Activated CD8-positive, alpha-beta memory T cell treated with anti-CD3 and anti-CD28 coated beads for 1 hour (primary cell): ENCODE measurements at regions not wholly inside any gene's neighbourhood (a gene's known extent, or its start where the extent isn't known, plus 50 kb on each side); places are given as distances from the start of the nearest gene placed in this dataset.

Source experiments
- DNase-seq, 2 donors: peaks; one replicate each; pipeline ENCODE4 v3.0.0-alpha.2; 2020; ENCODE audit warnings: low read depth in 1 of 2; ENCODE audit errors: extremely low read depth in 1 of 2

- DNase-seq: no peak
Measured at GRCh38 chr4:152236519-152237056, 299.3 kb downstream of the FBXW7 start.

DNA sequence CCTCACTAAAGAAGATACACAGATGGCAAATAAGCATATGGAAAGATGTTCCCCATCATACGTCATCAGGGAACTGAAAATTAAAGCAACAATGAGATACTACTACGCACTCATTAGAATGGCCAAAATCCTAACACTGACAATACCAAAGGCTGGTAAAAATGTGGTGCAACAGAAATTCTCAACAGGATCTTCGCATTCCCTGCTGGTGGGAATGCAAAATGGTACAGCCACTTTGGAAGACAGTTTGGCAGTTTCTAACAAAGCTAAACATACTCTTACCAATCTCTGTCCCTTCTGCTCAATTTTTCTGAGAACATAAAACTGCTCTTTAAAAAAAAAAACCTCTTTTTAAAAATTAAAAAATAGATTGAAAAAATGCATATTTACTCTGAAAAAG lies 300.2 kb downstream of the FBXW7 start:
- DNase-seq: no peak

GRCh38 chr4:152234571-152234970 lies 301.3 kb downstream of the FBXW7 start:
- no peak for DNase-seq

DNA sequence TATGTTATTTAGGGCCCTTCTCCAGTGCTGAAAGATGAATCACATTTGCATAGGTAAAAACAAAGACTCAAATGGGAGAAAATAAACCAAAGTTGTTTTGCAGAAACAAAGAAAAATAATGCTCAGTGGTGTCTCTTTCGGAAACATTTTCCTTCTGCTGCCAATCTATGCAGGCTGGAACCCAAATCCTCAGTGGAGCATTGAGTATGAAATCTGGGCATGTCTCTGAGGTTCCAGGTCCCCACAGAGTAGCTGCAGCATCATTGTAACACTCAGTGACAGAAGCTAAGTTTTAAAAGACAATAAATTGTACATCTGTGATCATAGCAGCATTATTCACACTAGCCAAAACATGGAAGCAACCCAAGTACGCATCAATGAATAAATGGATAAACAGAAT lies 303.6 kb downstream of the FBXW7 start:
- DNase-seq: no peak

GRCh38 chr4:152229782-152230289 lies 306.1 kb downstream of the FBXW7 start:
- no peak for DNase-seq

DNA sequence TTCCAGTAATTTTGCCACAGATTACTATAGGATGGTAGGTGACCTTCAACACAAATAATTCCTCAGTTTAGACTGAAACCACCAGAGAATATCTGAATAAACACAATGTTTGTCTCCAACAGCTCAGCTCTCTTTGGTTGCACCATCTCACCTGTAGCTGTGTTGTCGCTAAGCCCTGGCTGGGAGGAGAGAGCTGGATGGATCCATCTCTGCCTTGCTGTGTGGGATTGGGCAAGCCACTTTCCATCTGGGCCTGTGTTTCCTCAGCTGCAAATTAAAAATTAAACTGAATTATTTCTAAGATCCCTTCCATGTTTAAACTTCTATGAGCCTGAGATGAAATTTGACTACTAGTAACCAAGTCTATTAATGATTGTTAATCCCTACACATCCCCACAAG lies 310.2 kb downstream of the FBXW7 start:
- DNase-seq: no peak

GRCh38 chr4:152224721-152225420 lies 311.0 kb downstream of the FBXW7 start:
- no peak for DNase-seq

DNA sequence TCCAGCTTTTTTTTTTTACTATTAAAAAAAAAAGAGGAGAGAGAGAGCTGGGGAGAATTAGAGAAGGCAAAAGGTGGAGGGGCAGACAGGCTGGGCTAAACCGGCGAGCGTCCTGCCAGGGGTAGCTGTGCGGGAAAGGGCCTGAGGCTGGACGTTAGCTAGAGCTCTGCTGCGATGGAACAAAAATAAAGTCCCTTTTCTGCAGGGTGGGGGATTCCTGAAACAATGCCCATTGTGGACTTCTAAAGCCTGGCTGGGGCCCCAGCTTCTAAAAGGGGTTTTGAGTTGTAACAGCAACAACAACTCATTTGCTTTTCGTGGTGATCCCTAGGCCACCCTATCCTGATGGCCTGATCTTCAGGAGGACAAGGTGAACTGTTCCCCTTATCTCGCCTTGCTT lies 311.7 kb downstream of the FBXW7 start:
- no peak for DNase-seq

- no peak for DNase-seq
Measured at GRCh38 chr4:152223600-152223999, 312.3 kb downstream of the FBXW7 start.

DNA sequence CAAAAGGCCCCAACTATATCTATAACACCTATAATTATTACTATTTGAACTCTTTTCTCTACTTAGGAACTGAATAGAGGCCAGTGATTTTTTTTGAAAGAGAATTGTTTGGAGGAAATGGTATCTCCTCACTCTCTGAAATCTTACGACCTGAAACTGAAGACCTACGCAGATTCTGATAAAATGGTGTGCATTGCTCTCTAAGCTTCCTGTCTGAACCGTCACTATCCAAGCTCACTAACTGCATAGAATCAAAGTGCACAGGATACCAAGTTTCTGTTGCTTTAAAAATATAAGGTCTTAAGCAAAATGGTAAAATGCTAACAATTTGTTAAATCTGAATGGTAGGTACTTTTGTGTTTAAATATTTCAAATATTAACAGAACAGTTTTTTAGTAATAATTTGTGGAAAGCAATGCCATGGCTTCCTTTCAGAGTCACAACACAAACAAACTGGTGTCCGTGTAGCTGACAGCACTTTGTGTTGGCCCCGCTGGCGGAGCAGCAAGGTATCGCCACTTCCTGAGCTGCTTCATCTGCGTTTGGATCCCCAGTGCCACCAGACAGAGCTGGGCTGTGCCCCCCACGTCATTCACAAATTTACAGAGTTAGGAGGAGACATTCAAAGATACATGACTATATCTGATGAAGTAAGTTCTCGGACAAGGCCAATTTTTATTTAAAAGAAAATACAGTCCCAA lies 313.9 kb downstream of the FBXW7 start:
- no peak for DNase-seq

- no peak for DNase-seq
Measured at GRCh38 chr4:152220201-152220666, 315.7 kb downstream of the FBXW7 start.

DNA sequence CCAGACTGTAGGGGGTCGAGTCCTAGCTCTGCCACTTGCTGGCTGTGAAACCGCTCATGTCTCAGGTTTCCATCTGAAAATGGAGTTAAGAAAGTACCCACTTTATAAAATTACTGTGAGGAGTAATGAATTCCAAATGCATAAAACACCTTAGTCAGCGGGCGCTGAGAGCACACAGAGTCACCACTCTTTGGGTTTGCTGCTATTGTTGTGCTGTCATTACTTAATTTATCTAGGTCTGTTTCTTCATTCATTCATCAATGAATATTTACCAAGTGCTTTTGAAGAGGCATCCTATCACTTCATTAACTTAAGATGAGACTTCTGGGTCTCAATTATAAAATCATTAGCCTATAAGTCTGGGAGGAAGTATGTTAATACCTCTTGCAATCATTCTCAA lies 317.3 kb downstream of the FBXW7 start:
- no peak for DNase-seq

DNA sequence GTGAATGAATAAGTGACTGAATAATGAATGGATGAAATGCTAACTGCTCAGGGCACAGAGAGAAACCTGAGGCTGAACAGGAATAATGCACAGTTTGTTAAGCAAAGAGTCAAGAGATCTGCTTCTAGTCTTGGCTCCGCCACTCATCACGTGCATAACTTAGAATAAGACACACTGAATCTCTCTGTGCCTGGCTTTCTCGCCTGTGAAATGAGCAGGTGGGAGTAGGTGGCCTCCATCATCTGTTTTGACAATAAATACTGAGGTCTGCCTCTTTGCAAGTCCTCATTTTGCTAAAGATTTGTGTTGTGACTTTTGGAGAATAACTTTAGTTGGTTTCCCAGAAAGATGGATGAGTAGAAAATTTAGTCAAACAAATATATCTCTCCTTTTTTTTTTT lies 318.0 kb downstream of the FBXW7 start:
- DNase-seq: no peak

DNA sequence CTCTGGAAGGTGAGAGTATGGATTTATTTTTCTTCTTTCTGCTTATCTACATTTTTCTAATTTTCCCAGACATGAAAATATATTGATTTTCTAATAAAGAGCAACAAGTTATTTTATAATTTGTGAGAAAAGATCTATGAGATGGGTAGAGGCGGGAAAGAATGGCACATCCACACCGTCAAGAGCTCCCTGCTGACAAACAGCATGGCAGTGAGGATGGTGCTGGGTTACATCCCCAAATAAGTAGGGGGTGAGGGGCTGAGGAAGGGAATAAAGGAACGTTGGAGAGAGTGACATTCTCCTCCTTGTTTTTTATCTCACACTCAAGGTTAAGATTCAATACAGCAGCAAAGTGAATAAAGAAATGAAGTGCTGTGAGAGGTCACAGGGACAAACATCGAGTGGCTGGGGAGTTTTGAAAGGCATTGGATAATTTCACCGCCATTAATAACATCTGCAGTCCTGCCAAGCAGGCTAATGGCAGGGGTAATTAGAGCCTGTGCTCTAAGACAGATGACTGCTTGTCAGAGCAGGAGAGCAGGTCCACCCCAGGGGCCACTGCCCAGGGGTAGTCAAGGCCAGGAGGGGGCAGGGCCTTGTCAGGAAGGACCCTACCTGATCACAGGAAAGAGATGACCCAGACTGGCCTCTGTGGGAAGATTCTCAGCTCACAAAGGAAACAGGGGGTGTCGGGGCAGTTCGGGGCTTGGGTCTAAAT lies 323.8 kb downstream of the FBXW7 start:
- DNase-seq: no peak

GRCh38 chr4:152209772-152210493 lies 326.0 kb downstream of the FBXW7 start:
- no peak for DNase-seq

DNA sequence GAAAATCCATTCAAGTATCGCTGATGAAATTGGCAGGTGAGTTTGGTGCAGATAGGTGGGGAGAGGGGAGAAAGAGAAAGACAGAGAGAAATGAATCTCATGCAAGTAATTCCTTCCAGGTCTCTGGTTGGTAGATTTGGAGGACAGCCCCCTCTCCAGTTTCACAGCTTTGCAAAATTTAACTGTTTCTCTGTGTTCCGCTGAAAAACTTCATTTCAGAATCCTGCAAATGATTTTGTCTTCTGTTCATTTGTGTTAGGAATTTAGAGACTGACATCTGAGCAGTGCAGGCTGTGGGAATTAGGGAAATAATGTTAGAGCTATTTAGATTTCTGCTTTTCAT lies 328.5 kb downstream of the FBXW7 start:
- no peak for DNase-seq

DNA sequence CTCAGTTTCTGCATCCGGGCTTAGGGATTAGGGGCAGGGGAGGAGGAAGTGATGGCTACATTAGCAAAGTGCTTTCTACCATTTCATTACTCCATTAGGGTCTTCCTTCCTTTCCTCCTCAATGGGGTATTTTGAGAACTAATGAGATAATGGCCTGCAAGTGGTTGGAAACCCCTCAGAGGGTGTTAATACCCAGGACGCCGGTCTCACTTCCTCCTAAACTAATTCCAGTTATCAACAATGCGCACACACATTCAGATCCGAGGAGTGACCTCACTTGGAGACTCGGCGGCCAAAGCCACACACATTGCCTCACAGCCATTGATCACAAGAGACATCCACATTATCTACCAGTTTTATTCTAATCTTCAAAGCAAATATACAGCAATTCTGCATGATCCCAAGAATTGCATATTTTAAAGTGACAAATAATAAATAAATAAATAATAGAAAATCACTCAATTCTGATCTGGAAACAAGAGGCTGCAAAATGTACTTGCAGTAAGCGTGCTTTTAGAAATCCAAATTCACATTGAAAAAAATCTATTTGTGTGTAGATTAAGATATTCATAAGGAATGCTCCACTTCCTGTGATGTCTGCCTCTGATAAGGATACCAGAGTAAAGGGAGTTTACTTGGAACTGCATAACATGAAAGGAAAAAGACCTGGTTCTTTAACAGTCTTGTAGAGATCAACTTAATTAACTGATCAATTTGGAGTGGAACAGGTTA lies 329.1 kb downstream of the FBXW7 start:
- DNase-seq: no peak

DNA sequence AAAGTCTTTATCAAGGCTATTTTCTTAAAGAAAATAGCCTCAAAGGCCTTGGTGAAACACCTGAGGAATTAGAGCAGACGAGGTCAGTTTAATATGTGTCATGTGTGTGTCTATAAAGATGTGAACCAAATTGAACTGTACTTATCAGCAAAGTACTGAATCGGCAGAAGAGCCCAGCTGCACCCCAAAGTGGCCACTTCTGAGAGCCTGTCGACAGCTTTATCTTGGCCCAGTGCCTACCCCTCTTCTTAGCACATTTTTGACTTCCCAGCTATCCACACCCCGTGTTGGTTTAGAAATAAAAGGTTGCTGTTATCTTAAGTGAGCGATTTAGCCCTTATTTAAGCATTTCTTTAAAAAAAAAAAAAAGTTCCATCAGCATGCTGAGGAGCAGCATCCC lies 329.7 kb downstream of the FBXW7 start:
- DNase-seq: no peak

GRCh38 chr4:152202415-152202814 lies 333.5 kb downstream of the FBXW7 start:
- DNase-seq: no peak
